Calu3 (cell line): ENCODE measurements at regions not wholly inside any gene's neighbourhood (a gene's known extent, or its start where the extent isn't known, plus 50 kb on each side); places are given as distances from the start of the nearest gene placed in this dataset.

Experiments used
- BruUV-seq: library from RNA; stranded (reverse); fragments of 400-500 nt; replicated peaks from 2 replicates; lab custom pipeline; 2021; lab: Mats Ljungman, UMichigan
- CTCF ChIA-PET: fragments of 300-600 bp; sonication (Branson Sonifier 250); formaldehyde crosslinking; loops from one replicate; lab custom pipeline; 2022; ENCODE audit warnings: antibody characterized with exemption; lab: Charles Lee
- DNase-seq: peaks from one replicate; pipeline ENCODE4 v3.0.0; 2022
- H3K27ac Mint-ChIP-seq: one replicate; pipeline ENCODE4 v1.8.0; 2022; ENCODE audit warnings: mixed read lengths; ENCODE audit not compliant: unreplicated experiment
- H3K27me3 Mint-ChIP-seq: one replicate; pipeline ENCODE4 v1.8.0; 2022; ENCODE audit warnings: mixed read lengths; ENCODE audit not compliant: unreplicated experiment
- H3K36me3 Mint-ChIP-seq: one replicate; pipeline ENCODE4 v1.8.0; 2022; ENCODE audit warnings: mild to moderate bottlenecking, moderate library complexity, mixed read lengths; ENCODE audit not compliant: insufficient read depth, unreplicated experiment
- H3K4me1 Mint-ChIP-seq: one replicate; pipeline ENCODE4 v1.8.0; 2022; ENCODE audit warnings: mild to moderate bottlenecking, low read depth, mixed read lengths; ENCODE audit not compliant: unreplicated experiment
- H3K4me3 Mint-ChIP-seq: one replicate; pipeline ENCODE4 v1.8.0; 2022; ENCODE audit warnings: mild to moderate bottlenecking, low read depth, moderate library complexity, mixed read lengths; ENCODE audit not compliant: unreplicated experiment
- H3K9me3 Mint-ChIP-seq: one replicate; pipeline ENCODE4 v1.8.0; 2022; ENCODE audit warnings: low read depth, mixed read lengths; ENCODE audit not compliant: unreplicated experiment
- intact Hi-C: fragments of 100-400 bp; cut with micrococcal nuclease; formaldehyde crosslinking; loops from one replicate; pipeline ENCODE4 v1.10.0; 2022; ENCODE audit not compliant: unreplicated experiment
- TF ChIP-seq, protein P1 (sequence below): fragments of 200-600 bp; IDR thresholded peaks from one replicate; pipeline ENCODE4 v1.8.0; 2022; ENCODE audit warnings: antibody characterized with exemption; ENCODE audit not compliant: unreplicated experiment

DNA sequence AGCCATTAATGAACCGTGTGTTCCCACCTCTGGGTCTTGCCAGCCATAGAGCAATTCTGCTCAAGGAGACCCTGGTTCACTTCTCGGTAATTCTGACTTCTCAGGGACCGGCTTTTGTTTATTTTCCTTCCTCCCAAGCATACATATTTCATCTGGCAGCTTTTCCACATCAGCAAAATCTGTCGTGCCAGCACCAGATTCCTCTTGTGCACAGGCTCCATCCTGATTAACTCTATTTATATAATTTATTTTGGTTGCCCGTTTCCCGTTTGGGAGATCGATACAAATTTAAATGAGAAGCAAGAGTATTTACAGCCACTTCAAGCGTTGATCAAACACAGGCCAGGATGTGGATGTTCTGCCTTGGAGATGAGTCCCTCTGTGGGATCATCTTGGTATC lies 161.9 kb upstream of the XYLT1 start:
- H3K4me1 Mint-ChIP-seq, result no peaks in the 10 kb centered on the region
- H3K27me3 Mint-ChIP-seq, result no peaks in the 10 kb centered on the region
- CTCF ChIA-PET, result no interaction called here
- no TSS peak for BruUV-seq
- no peaks in the 10 kb centered on the region for H3K36me3 Mint-ChIP-seq
- no peak for DNase-seq
- TF ChIP-seq, protein P1, sequence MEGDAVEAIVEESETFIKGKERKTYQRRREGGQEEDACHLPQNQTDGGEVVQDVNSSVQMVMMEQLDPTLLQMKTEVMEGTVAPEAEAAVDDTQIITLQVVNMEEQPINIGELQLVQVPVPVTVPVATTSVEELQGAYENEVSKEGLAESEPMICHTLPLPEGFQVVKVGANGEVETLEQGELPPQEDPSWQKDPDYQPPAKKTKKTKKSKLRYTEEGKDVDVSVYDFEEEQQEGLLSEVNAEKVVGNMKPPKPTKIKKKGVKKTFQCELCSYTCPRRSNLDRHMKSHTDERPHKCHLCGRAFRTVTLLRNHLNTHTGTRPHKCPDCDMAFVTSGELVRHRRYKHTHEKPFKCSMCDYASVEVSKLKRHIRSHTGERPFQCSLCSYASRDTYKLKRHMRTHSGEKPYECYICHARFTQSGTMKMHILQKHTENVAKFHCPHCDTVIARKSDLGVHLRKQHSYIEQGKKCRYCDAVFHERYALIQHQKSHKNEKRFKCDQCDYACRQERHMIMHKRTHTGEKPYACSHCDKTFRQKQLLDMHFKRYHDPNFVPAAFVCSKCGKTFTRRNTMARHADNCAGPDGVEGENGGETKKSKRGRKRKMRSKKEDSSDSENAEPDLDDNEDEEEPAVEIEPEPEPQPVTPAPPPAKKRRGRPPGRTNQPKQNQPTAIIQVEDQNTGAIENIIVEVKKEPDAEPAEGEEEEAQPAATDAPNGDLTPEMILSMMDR, result no peak
- H3K27ac Mint-ChIP-seq, result no peak overlapping the region
- H3K9me3 Mint-ChIP-seq, result peaks cover 10% of the 10 kb centered on the region
- intact Hi-C loops, result no loop called here
- H3K4me3 Mint-ChIP-seq, result no peak overlapping the region

DNA sequence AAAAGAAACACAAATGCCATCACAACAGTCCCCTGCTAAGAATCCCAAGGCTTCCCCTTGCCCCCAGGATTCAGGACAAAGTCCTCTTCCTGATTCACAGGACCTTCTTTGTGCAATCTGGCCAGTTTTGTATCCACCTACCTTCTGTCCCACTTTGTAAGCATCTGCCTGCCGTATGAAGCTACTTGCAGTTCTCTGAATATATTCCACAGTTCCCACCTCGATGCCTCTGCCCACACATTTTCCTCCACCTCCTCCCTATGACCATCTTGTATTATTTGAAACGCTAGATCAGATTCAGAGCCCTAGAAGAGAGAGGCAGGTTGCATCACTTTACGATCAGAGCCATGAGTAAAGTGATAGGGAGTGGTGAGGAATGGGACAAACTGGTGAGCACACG lies 159.2 kb upstream of the XYLT1 start:
- no peak for DNase-seq
- H3K4me3 Mint-ChIP-seq, result no peak overlapping the region
- peaks cover 18% of the 10 kb centered on the region for H3K9me3 Mint-ChIP-seq
- TF ChIP-seq, protein P1, result no peak
- no peaks in the 10 kb centered on the region for H3K4me1 Mint-ChIP-seq
- no peaks in the 10 kb centered on the region for H3K27me3 Mint-ChIP-seq
- intact Hi-C loops, result no loop called here
- no peak overlapping the region for H3K27ac Mint-ChIP-seq
- CTCF ChIA-PET, result no interaction called here
- H3K36me3 Mint-ChIP-seq, result no peaks in the 10 kb centered on the region
- BruUV-seq, result no TSS peak

DNA sequence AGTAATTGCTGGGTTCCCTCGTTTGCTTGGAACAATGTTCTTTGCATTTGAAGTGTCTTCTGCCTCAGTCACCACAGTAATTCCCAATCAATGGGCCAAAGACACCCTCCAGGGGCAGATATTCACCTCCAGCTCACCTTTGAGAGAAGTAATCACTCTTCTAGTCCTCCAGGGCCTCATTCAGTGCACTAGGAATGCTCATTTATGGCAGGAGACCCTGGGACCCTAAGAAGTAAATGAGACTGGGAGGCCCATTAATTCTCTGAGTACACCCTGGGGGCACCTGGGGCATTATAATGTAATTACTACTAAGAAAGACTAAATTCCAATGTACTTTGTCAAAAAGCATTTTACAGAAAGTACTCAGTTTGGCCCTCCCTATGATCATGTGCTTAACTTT lies 158.2 kb upstream of the XYLT1 start:
- BruUV-seq, result no TSS peak

DNA sequence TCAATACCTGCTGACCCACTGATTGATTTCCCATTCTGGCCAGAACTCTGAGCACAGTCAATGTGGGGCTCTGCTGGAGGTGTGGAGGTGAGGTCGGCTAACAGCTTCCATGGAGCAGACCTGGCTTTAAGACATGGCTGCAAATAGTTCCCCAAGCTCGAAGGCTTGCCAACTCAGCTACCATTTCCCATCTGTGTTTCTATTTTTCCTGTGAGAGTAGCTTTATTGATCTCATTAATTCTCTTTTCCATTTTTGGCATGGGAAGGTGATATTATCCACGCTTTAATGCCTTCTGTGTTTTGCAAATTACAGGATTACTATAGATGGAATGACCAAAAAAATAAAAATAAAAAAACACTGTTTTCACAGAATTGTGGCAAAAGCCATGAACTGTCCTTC lies 151.6 kb upstream of the XYLT1 start:
- BruUV-seq, result no TSS peak
- CTCF ChIA-PET, result no interaction called here
- DNase-seq, result no peak
- Mint-ChIP-seq H3K4me1 (no peaks in the 10 kb centered on the region), H3K9me3 (peaks cover 10% of the 10 kb centered on the region), H3K27ac (no peak overlapping the region), H3K27me3 (peaks cover 13% of the 10 kb centered on the region), H3K36me3 (no peaks in the 10 kb centered on the region), H3K4me3 (no peak overlapping the region)
- intact Hi-C loops, result no loop called here
- TF ChIP-seq, protein P1, result no peak

More for the DNA sequence above, 158.2 kb upstream of the XYLT1 start:
- Mint-ChIP-seq H3K27me3 (no peaks in the 10 kb centered on the region), H3K36me3 (no peaks in the 10 kb centered on the region), H3K4me3 (no peak overlapping the region), H3K9me3 (peaks cover 15% of the 10 kb centered on the region), H3K27ac (no peak overlapping the region), H3K4me1 (no peaks in the 10 kb centered on the region)
- CTCF ChIA-PET, result interaction anchor here (0.5 kb wide), 1 partner anchor 26 kb away, joined by 3 read pairs; no protein-coding TSS in a partner anchor
- TF ChIP-seq, protein P1, result no peak
- intact Hi-C loops, result no loop called here
- DNase-seq, result no peak
